ENCODE measurements at regions not wholly inside any gene's neighbourhood (a gene's known extent, or its start where the extent isn't known, plus 50 kb on each side); places are given as distances from the start of the nearest gene placed in this dataset.

DNA sequence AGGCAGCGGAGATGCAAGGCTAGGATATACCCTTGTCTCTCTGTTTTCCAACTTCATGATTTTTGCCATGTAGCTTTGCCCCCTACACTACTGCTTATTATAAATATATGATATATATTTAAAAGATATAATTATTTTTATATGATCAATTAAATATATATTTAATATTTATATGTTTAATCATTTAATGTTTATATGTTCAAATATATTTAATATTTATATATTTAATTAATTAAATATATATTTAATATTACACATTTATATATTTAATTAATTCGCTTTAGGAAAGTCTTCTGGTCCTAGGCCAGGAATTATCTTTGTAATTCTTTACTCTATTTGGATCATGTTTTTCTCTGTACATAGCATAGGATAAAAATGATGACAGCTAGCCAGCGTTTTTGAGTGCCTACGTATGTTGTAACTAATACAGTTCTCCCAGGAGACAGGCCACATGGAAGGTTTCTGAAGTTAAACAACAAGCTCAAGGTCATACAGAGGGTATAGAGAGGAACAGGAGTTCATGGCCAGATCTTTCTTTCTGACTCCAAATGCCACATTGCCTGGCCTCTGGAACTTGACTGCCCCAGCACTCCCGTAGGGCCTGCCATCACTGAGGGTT, 192.5 kb downstream of the KCNA5 start:
- TF ChIP-seq, protein P1, sequence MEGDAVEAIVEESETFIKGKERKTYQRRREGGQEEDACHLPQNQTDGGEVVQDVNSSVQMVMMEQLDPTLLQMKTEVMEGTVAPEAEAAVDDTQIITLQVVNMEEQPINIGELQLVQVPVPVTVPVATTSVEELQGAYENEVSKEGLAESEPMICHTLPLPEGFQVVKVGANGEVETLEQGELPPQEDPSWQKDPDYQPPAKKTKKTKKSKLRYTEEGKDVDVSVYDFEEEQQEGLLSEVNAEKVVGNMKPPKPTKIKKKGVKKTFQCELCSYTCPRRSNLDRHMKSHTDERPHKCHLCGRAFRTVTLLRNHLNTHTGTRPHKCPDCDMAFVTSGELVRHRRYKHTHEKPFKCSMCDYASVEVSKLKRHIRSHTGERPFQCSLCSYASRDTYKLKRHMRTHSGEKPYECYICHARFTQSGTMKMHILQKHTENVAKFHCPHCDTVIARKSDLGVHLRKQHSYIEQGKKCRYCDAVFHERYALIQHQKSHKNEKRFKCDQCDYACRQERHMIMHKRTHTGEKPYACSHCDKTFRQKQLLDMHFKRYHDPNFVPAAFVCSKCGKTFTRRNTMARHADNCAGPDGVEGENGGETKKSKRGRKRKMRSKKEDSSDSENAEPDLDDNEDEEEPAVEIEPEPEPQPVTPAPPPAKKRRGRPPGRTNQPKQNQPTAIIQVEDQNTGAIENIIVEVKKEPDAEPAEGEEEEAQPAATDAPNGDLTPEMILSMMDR (IDR thresholded peaks at IDR 0.05 in 4 of 5, conservative IDR thresholded peaks at IDR 0.05 in 1 of 5), result no peak
- no peak for TF ChIP-seq POLR2A (IDR thresholded peaks at IDR 0.05)

All from gastrocnemius medialis (tissue), 4 donors.